Liver (tissue), 8 donors: ENCODE measurements at regions not wholly inside any gene's neighbourhood (a gene's known extent, or its start where the extent isn't known, plus 50 kb on each side); places are given as distances from the start of the nearest gene placed in this dataset.

Source experiments
- DNase-seq: peaks from one replicate; pipeline ENCODE4 v3.0.0-alpha.2; 2017; ENCODE audit warnings: low spot score
- H3K27ac ChIP-seq, 2 donors: one replicate each; pipeline ENCODE4 v1.7.0; 2013; ENCODE audit warnings: inconsistent platforms in 2 of 2, low read length in 2 of 2, control low read depth in 1 of 2, low read depth in 1 of 2, mild to moderate bottlenecking in 1 of 2
- H3K27me3 ChIP-seq, 4 donors: one replicate each; pipeline versions ENCODE4 v1.6.1 to v1.7.0; 2013; ENCODE audit warnings: low read length in 3 of 4, inconsistent platforms in 1 of 4, mild to moderate bottlenecking in 1 of 4, moderate library complexity in 1 of 4; ENCODE audit not compliant: control insufficient read depth in 4 of 4, insufficient read depth in 4 of 4
- H3K36me3 ChIP-seq, 4 donors: one replicate each; pipeline versions ENCODE4 v1.6.1 to v1.7.0; 2013; ENCODE audit warnings: low read length in 3 of 4, mild to moderate bottlenecking in 3 of 4, low read depth in 1 of 4, moderate library complexity in 1 of 4; ENCODE audit not compliant: control insufficient read depth in 4 of 4, insufficient read depth in 3 of 4
- H3K4me1 ChIP-seq, 4 donors: one replicate each; pipeline versions ENCODE4 v1.6.1 to v1.7.0; 2013; ENCODE audit warnings: low read length in 3 of 4, mild to moderate bottlenecking in 3 of 4, moderate library complexity in 1 of 4; ENCODE audit not compliant: control insufficient read depth in 4 of 4, insufficient read depth in 4 of 4
- H3K4me3 ChIP-seq, 3 donors: one replicate each; pipeline versions ENCODE4 v1.6.1 to v1.7.0; 2013; ENCODE audit warnings: low read length in 3 of 3, control low read depth in 1 of 3, low read depth in 1 of 3, mild to moderate bottlenecking in 1 of 3
- H3K9ac ChIP-seq, 2 donors: one replicate each; pipeline ENCODE4 v1.7.0; 2013; ENCODE audit warnings: low read length in 2 of 2, mild to moderate bottlenecking in 2 of 2, moderate library complexity in 2 of 2, control low read depth in 1 of 2, low read depth in 1 of 2
- H3K9me3 ChIP-seq, 4 donors: one replicate each; pipeline versions ENCODE4 v1.6.1 to v1.7.0; 2013; ENCODE audit warnings: low read length in 3 of 4; ENCODE audit not compliant: control insufficient read depth in 4 of 4
- ATF3 ChIP-seq: IDR thresholded peaks from 2 replicates; pipeline ENCODE4 v1.6.1; 2016; ENCODE audit warnings: antibody characterized with exemption
- CTCF ChIP-seq: fragments of 150-350 bp; IDR thresholded peaks from 2 replicates; pipeline ENCODE4 v1.5.1; 2017; ENCODE audit warnings: improper control_type of control experiment, low read depth, low read length; ENCODE audit not compliant: missing input control
- EGR1 ChIP-seq, 2 donors: IDR thresholded peaks; 2 replicates each; pipeline ENCODE4 v1.6.1; 2016 to 2018; ENCODE audit warnings: antibody characterized with exemption in 2 of 2, low read depth in 2 of 2
- FOXA1 ChIP-seq: IDR thresholded peaks from 2 replicates; pipeline ENCODE4 v1.6.1; 2016; ENCODE audit warnings: antibody characterized with exemption
- FOXA2 ChIP-seq: IDR thresholded peaks from 2 replicates; pipeline ENCODE4 v1.6.1; 2016; ENCODE audit warnings: antibody characterized with exemption
- GABPA ChIP-seq, 2 donors: IDR thresholded peaks in 1 of 2; conservative IDR thresholded peaks in 1 of 2; 2 replicates each; pipeline ENCODE4 v1.6.1; 2016; ENCODE audit warnings: antibody characterized with exemption in 2 of 2, mild to moderate bottlenecking in 1 of 2, moderate library complexity in 1 of 2
- HNF4A ChIP-seq, 2 donors: conservative IDR thresholded peaks; 2 replicates each; pipeline ENCODE4 v1.6.1; 2016; ENCODE audit warnings: antibody characterized with exemption in 2 of 2, mild to moderate bottlenecking in 2 of 2
- HNF4G ChIP-seq: IDR thresholded peaks from 2 replicates; pipeline ENCODE4 v1.6.1; 2016; ENCODE audit warnings: antibody characterized with exemption
- JUND ChIP-seq, 2 donors: IDR thresholded peaks; 2 replicates each; pipeline ENCODE4 v1.6.1; 2016; ENCODE audit warnings: antibody characterized with exemption in 2 of 2
- MAX ChIP-seq: IDR thresholded peaks from 2 replicates; pipeline ENCODE4 v1.6.1; 2016; ENCODE audit warnings: antibody characterized with exemption
- NR2F2 ChIP-seq: IDR thresholded peaks from 2 replicates; pipeline ENCODE4 v1.6.1; 2016; ENCODE audit warnings: antibody characterized with exemption
- RAD21 ChIP-seq, 2 donors: IDR thresholded peaks; 2 replicates each; pipeline ENCODE4 v1.6.1; 2016; ENCODE audit warnings: antibody characterized with exemption in 2 of 2, mild to moderate bottlenecking in 2 of 2
- REST ChIP-seq: IDR thresholded peaks from 2 replicates; pipeline ENCODE4 v1.6.1; 2016; ENCODE audit warnings: antibody characterized with exemption, mild to moderate bottlenecking
- RXRA ChIP-seq, 2 donors: IDR thresholded peaks; 2 replicates each; pipeline ENCODE4 v1.6.1; 2017 to 2018; ENCODE audit warnings: antibody characterized with exemption in 2 of 2, mild to moderate bottlenecking in 1 of 2
- SP1 ChIP-seq: IDR thresholded peaks from 2 replicates; pipeline ENCODE4 v1.6.1; 2018; ENCODE audit warnings: antibody characterized with exemption, mild to moderate bottlenecking
- TAF1 ChIP-seq: conservative IDR thresholded peaks from 2 replicates; pipeline ENCODE4 v1.6.1; 2016; ENCODE audit warnings: antibody characterized with exemption, mild to moderate bottlenecking
- YY1 ChIP-seq: IDR thresholded peaks from 2 replicates; pipeline ENCODE4 v1.6.1; 2016; ENCODE audit warnings: antibody characterized with exemption, mild to moderate bottlenecking
- ZBTB33 ChIP-seq: IDR thresholded peaks from 2 replicates; pipeline ENCODE4 v1.6.1; 2016; ENCODE audit warnings: antibody characterized with exemption
- WGBS: extraction: QIAGEN DNeasy Blood & Tissue Kit; methylation state at CpG from one replicate; pipeline ENCODE4 v1.1.7; 2013; 5-methylcytosine and 5-hydroxymethylcytosine counted together
- donor health status: healthy.
- donor health status: healthy.
- donor health status: healthy.
- donor health status: healthy.
- donor health status: healthy.

- Histone ChIP-seq H3K9me3 (no peaks in the 10 kb centered on the region), H3K9ac (no peak overlapping the region), H3K4me3 (no peak overlapping the region), H3K36me3 (no peaks in the 10 kb centered on the region), H3K27ac (no peak overlapping the region), H3K4me1 (no peaks in the 10 kb centered on the region), H3K27me3 (no peaks in the 10 kb centered on the region)
- WGBS, result 57% methylated on average over 3 of the region's 3 CpGs
- no peak for TF ChIP-seq RXRA (IDR thresholded peaks at IDR 0.05)
- TF ChIP-seq SP1, result no peak
- no peak for TF ChIP-seq REST
- TF ChIP-seq JUND (IDR thresholded peaks at IDR 0.05), result no peak
- TF ChIP-seq EGR1 (IDR thresholded peaks at IDR 0.05; ENCODE audit: low read depth in 2 of 2), result no peak
- no peak for TF ChIP-seq RAD21 (IDR thresholded peaks at IDR 0.05)
- TF ChIP-seq GABPA (IDR thresholded peaks at IDR 0.05 in 1 of 2, conservative IDR thresholded peaks at IDR 0.05 in 1 of 2), result no peak
- TF ChIP-seq ZBTB33, result no peak
- TF ChIP-seq FOXA1, result no peak
- no peak for TF ChIP-seq HNF4A (conservative IDR thresholded peaks at IDR 0.05)
- TF ChIP-seq MAX, result no peak
- DNase-seq, result no peak
Measured at GRCh38 chr21:20618878-20619277, 379.3 kb upstream of the NCAM2 start.

- no peak for DNase-seq
Measured at GRCh38 chr21:20627594-20627993, 370.6 kb upstream of the NCAM2 start.

More at GRCh38 chr21:20627594-20627993, 370.6 kb upstream of the NCAM2 start:
- H3K36me3 ChIP-seq, result no peaks in the 10 kb centered on the region
- H3K9ac ChIP-seq, result no peak overlapping the region
- WGBS, result 61% methylated on average over 4 of the region's 4 CpGs
- no peak for TF ChIP-seq GABPA (IDR thresholded peaks at IDR 0.05 in 1 of 2, conservative IDR thresholded peaks at IDR 0.05 in 1 of 2)
- TF ChIP-seq YY1, result no peak
- TF ChIP-seq FOXA1, result no peak
- no peak for TF ChIP-seq RAD21 (IDR thresholded peaks at IDR 0.05)
- TF ChIP-seq REST, result no peak
- TF ChIP-seq CTCF, result no peak
- TF ChIP-seq HNF4G, result no peak
- no peak for TF ChIP-seq FOXA2
- TF ChIP-seq EGR1 (IDR thresholded peaks at IDR 0.05; ENCODE audit: low read depth in 2 of 2), result no peak
- TF ChIP-seq JUND (IDR thresholded peaks at IDR 0.05), result no peak
- no peak for TF ChIP-seq SP1
- TF ChIP-seq ATF3, result no peak
- TF ChIP-seq RXRA (IDR thresholded peaks at IDR 0.05), result no peak
- no peak for TF ChIP-seq ZBTB33
- TF ChIP-seq HNF4A (conservative IDR thresholded peaks at IDR 0.05), result no peak
- TF ChIP-seq NR2F2, result no peak
- TF ChIP-seq TAF1, result no peak
- TF ChIP-seq MAX, result no peak
- no peak overlapping the region for H3K27ac ChIP-seq
- H3K4me1 ChIP-seq, result no peaks in the 10 kb centered on the region
- H3K4me3 ChIP-seq, result no peak overlapping the region
- peaks cover 0 to 2% (median 0%) of the 10 kb centered on the region in 4 donors for H3K9me3 ChIP-seq
- no peaks in the 10 kb centered on the region for H3K27me3 ChIP-seq
